ENCODE measurements at regions not wholly inside any gene's neighbourhood (a gene's known extent, or its start where the extent isn't known, plus 50 kb on each side); places are given as distances from the start of the nearest gene placed in this dataset.

DNA sequence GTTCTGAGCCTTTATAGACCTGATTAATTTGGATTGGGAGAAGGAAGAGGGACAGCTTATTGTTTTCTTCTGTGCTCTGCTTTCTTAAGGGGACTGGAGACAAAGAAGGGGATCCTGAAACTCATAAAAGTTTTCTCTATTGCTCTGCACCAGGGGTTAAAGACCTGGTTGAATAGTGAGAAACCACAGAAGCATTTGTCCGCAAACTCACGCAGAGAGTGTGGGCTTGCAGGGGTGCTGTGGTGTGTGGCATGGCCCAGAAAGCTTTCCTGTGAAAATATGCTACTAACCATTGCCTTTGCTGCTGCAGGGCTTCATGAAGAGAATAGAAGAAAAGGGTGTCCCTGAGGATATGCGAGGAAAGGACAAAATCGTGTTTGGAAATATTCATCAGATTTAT, 73.1 kb upstream of the UMPS start:
- CTCF ChIA-PET (ENCODE audit: partially characterized antibody): no interaction called here
- no peaks in the 10 kb centered on the region for H3K27me3 ChIP-seq (replicated peaks in 1 of 4; ENCODE audit: control insufficient read depth in 3 of 4, extremely low read depth in 1 of 4, insufficient read depth in 3 of 4, low read length in 3 of 4)
- H2BK5ac ChIP-seq (ENCODE audit: low read depth, low read length): no peak overlapping the region
- no peak overlapping the region for H3K56ac ChIP-seq (replicated peaks; ENCODE audit: insufficient read length, low read depth, low read length)
- H4K8ac ChIP-seq (ENCODE audit: extremely low read depth, insufficient read depth, low read length): no peak overlapping the region
- H3K36me3 ChIP-seq (ENCODE audit: control insufficient read depth in 2 of 4, insufficient read depth in 4 of 4, low read length in 3 of 4): no peaks in the 10 kb centered on the region
- H2BK120ac ChIP-seq (replicated peaks; ENCODE audit: low read depth, low read length): no peak overlapping the region
- POLR2A ChIA-PET (ENCODE audit: partially characterized antibody): no interaction called here
- no peaks in the 10 kb centered on the region for H3K4me1 ChIP-seq (replicated peaks in 1 of 4; ENCODE audit: control insufficient read depth in 3 of 4, insufficient read depth in 4 of 4, low read length in 3 of 4)
- FAIRE-seq (no peak), DNase-seq (ENCODE audit: low read depth in 1 of 2, low spot score in 2 of 2) (no peak)
- H2BK20ac ChIP-seq (ENCODE audit: low read length): no peak overlapping the region
- no peak overlapping the region for H3K9ac ChIP-seq (replicated peaks in 1 of 4; ENCODE audit: extremely low read depth in 1 of 4, low read depth in 3 of 4, low read length in 3 of 4)
- no peaks in the 10 kb centered on the region for H4K20me1 ChIP-seq (replicated peaks in 1 of 2; ENCODE audit: control insufficient read depth in 1 of 2, insufficient read depth in 2 of 2, low read length in 2 of 2)
- WGBS, 2 experiments (ENCODE audit: extremely low coverage in 1 of 2, insufficient coverage in 1 of 2, insufficient read length in 1 of 2, insufficient replicate concordance in 2 of 2, low coverage in 1 of 2, low lambda C conversion rate in 2 of 2, missing lambda C conversion rate in 1 of 2): 73% methylated on average over 4 of the region's 4 CpGs; no CpG with 5 or more reads in 1 of the 2 experiments
- no peak overlapping the region for H2BK12ac ChIP-seq (ENCODE audit: low read depth, low read length)
- H3K4me2 ChIP-seq (ENCODE audit: insufficient read depth in 1 of 2, low read depth in 2 of 2, low read length in 2 of 2): no peak overlapping the region
- no peak overlapping the region for H3K14ac ChIP-seq (ENCODE audit: insufficient read length)
- no peak overlapping the region for H3K18ac ChIP-seq (ENCODE audit: extremely low read depth, low read length)
- no peak overlapping the region for H2AFZ ChIP-seq (ENCODE audit: low read length)
- H3K27ac ChIP-seq (ENCODE audit: low read depth, low read length): no peak overlapping the region
- no peak overlapping the region for H3K4ac ChIP-seq (replicated peaks; ENCODE audit: insufficient read length, low read depth, low read length)
- H2AK5ac ChIP-seq (ENCODE audit: low read depth, low read length): no peak overlapping the region
- H3K9me3 ChIP-seq (ENCODE audit: insufficient read depth in 2 of 2, low read depth in 1 of 2, low read length in 1 of 2): no peaks in the 10 kb centered on the region
- TF ChIP-seq KDM5A (IDR thresholded peaks at IDR 0.05; ENCODE audit: low read length): no peak
- no peak for TF ChIP-seq SP2 (IDR thresholded peaks at IDR 0.05; ENCODE audit: low read length)
- TF ChIP-seq NRF1 (IDR thresholded peaks at IDR 0.05; ENCODE audit: low read depth, low read length): no peak
- no peak for TF ChIP-seq CBX8 (IDR thresholded peaks at IDR 0.05; ENCODE audit: borderline replicate concordance, low read depth, low read length)
- no peak for TF ChIP-seq JUND (IDR thresholded peaks at IDR 0.05; ENCODE audit: low read length)
- TF ChIP-seq TBP (IDR thresholded peaks at IDR 0.05; ENCODE audit: low read depth, low read length): no peak
- TF ChIP-seq, protein P1, sequence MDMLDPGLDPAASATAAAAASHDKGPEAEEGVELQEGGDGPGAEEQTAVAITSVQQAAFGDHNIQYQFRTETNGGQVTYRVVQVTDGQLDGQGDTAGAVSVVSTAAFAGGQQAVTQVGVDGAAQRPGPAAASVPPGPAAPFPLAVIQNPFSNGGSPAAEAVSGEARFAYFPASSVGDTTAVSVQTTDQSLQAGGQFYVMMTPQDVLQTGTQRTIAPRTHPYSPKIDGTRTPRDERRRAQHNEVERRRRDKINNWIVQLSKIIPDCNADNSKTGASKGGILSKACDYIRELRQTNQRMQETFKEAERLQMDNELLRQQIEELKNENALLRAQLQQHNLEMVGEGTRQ (IDR thresholded peaks at IDR 0.05; ENCODE audit: low read length): no peak
- no peak for TF ChIP-seq POU5F1 (IDR thresholded peaks at IDR 0.05; ENCODE audit: low read depth, low read length)
- no peak for TF ChIP-seq CEBPB (IDR thresholded peaks at IDR 0.05; ENCODE audit: low read depth, low read length)
- TF ChIP-seq SP4 (IDR thresholded peaks at IDR 0.05; ENCODE audit: low read length): no peak
- no peak for TF ChIP-seq TEAD4 (IDR thresholded peaks at IDR 0.05; ENCODE audit: low read depth, low read length)
- no peak for TF ChIP-seq POLR2AphosphoS5 (IDR thresholded peaks at IDR 0.05; ENCODE audit: low read depth, low read length)
- no peak for TF ChIP-seq SIX5 (IDR thresholded peaks at IDR 0.05; ENCODE audit: low read depth, low read length)
- TF ChIP-seq CBX5 (IDR thresholded peaks at IDR 0.05; ENCODE audit: low read depth, low read length): no peak
- no peak overlapping the region for H2BK15ac ChIP-seq (ENCODE audit: low read length)
- H4K91ac ChIP-seq (replicated peaks; ENCODE audit: insufficient read length, low read length): no peak overlapping the region
- no peak overlapping the region for H3K23ac ChIP-seq (ENCODE audit: insufficient read length)
- H3K79me1 ChIP-seq (ENCODE audit: low read depth, low read length): no peaks in the 10 kb centered on the region
- no peaks in the 10 kb centered on the region for H3K23me2 ChIP-seq (ENCODE audit: low read depth, low read length)
- no peaks in the 10 kb centered on the region for H3K79me2 ChIP-seq (ENCODE audit: control insufficient read depth in 1 of 2, insufficient read depth in 2 of 2, low read length in 2 of 2)
- H4K5ac ChIP-seq (ENCODE audit: insufficient read length, low read depth, low read length): no peak overlapping the region
- no peak overlapping the region for H3K4me3 ChIP-seq (ENCODE audit: extremely low read depth in 1 of 4, insufficient read depth in 2 of 4, low read depth in 3 of 4, low read length in 4 of 4)
